ENCODE measurements at regions not wholly inside any gene's neighbourhood (a gene's known extent, or its start where the extent isn't known, plus 50 kb on each side); places are given as distances from the start of the nearest gene placed in this dataset.

DNA sequence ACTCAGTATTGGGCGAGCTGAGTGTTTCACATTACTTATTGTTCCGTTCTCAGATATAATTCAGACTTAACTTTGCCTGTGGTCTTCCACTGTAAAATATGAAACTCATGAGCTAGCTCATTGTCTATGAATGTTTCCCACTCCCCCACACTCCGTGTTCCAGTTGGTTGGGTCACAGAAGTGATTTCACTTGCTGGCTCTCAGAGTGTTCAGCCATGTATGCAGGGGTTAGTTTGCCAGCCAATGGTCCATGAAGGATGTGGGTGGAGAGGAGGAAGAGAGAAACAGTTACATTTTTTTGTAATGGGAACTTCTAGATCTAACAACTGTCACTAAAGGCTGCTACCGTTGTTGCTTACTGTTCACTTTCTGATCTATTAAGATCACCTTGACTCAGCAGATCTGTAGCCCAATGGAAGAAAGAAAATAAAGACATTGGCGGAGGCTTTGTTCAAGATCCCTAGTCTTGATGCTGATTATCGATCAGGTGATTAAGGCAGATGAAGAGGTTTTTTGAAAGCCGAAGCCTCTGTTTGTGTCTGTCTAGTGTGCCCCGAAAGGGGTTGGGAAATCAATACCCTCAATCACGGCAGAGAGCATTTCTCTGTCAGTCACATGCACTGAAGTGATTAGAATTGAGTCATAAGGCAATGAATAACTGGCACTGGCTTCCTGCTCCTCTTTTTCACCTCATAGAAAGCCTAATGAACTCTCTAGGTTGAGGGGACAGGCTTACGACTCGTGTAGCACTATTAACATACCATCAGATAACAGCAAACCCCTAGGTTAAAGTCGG is 279.7 kb upstream of the FIGN start:
- TF ChIP-seq, protein P1, sequence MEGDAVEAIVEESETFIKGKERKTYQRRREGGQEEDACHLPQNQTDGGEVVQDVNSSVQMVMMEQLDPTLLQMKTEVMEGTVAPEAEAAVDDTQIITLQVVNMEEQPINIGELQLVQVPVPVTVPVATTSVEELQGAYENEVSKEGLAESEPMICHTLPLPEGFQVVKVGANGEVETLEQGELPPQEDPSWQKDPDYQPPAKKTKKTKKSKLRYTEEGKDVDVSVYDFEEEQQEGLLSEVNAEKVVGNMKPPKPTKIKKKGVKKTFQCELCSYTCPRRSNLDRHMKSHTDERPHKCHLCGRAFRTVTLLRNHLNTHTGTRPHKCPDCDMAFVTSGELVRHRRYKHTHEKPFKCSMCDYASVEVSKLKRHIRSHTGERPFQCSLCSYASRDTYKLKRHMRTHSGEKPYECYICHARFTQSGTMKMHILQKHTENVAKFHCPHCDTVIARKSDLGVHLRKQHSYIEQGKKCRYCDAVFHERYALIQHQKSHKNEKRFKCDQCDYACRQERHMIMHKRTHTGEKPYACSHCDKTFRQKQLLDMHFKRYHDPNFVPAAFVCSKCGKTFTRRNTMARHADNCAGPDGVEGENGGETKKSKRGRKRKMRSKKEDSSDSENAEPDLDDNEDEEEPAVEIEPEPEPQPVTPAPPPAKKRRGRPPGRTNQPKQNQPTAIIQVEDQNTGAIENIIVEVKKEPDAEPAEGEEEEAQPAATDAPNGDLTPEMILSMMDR (IDR thresholded peaks at IDR 0.05; ENCODE audit: low read length, missing control alignments), result no peak
- peak; percentile 21 for DNase-seq (ENCODE audit: low read depth)
- H3K4me3 ChIP-seq (replicated peaks; ENCODE audit: low read depth, low read length), result no peak overlapping the region

- H3K4me3 ChIP-seq (replicated peaks; ENCODE audit: low read depth, low read length), result no peak overlapping the region
- TF ChIP-seq, protein P1 (IDR thresholded peaks at IDR 0.05; ENCODE audit: low read length, missing control alignments), result no peak
- DNase-seq (ENCODE audit: low read depth), result no peak
Measured at GRCh38 chr2:164014791-164015190, 279.0 kb upstream of the FIGN start.

- no peak overlapping the region for H3K4me3 ChIP-seq (replicated peaks; ENCODE audit: low read depth, low read length)
- DNase-seq (ENCODE audit: low read depth), result peak; percentile 4
- TF ChIP-seq, protein P1 (IDR thresholded peaks at IDR 0.05; ENCODE audit: low read length, missing control alignments), result no peak
Measured at GRCh38 chr2:164014068-164014731, 278.4 kb upstream of the FIGN start.

DNA sequence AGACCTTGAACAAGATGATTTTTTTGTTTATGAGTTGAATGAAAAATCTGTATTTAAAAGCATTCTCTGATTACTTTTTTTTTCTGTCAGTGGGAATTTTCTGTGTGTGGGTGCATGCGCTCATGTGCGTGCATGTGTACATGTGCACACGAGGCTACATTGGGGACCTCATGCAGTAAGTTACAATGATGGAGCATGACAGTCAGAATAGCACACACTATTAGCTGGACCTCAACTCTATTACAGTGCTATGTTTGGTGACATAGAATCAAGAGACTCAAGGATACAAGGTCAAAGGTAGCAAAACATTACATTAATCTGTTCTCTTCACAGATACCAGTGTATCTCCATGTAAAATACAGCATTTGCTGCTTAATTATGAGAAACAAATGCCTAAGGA is 276.8 kb upstream of the FIGN start:
- no peak overlapping the region for H3K4me3 ChIP-seq (replicated peaks; ENCODE audit: low read depth, low read length)
- TF ChIP-seq, protein P1 (IDR thresholded peaks at IDR 0.05; ENCODE audit: low read length, missing control alignments), result no peak
- DNase-seq (ENCODE audit: low read depth), result no peak

- no peak for DNase-seq (ENCODE audit: low read depth)
- no peak overlapping the region for H3K4me3 ChIP-seq (replicated peaks; ENCODE audit: low read depth, low read length)
- TF ChIP-seq, protein P1 (IDR thresholded peaks at IDR 0.05; ENCODE audit: low read length, missing control alignments), result no peak
Measured at GRCh38 chr2:164009756-164010337, 274.0 kb upstream of the FIGN start.

GRCh38 chr2:164008752-164009151 is 272.9 kb upstream of the FIGN start:
- no peak overlapping the region for H3K4me3 ChIP-seq (replicated peaks; ENCODE audit: low read depth, low read length)
- no peak for DNase-seq (ENCODE audit: low read depth)
- TF ChIP-seq, protein P1 (IDR thresholded peaks at IDR 0.05; ENCODE audit: low read length, missing control alignments), result no peak
